Retina (tissue), 1 donor: ENCODE measurements at regions not wholly inside any gene's neighbourhood (a gene's known extent, or its start where the extent isn't known, plus 50 kb on each side); places are given as distances from the start of the nearest gene placed in this dataset.
A peak's percentile ranks its signal among the peaks of the same experiment; 100 is the strongest.

Experiments
- DNase-seq: peaks from one replicate; pipeline ENCODE4 v3.0.0-alpha.2; 2016

- peak; percentile 25 for DNase-seq
These were observed 189.3 kb upstream of the ARG1 start for GRCh38 chr6:131383421-131384411.

GRCh38 chr6:131387562-131388447 lies 185.2 kb upstream of the ARG1 start:
- DNase-seq: no peak

- DNase-seq: no peak
These were observed 182.7 kb upstream of the ARG1 start for GRCh38 chr6:131390322-131390721.

- no peak for DNase-seq
These were observed 181.9 kb upstream of the ARG1 start for GRCh38 chr6:131391116-131391515.

GRCh38 chr6:131393433-131393832 lies 179.6 kb upstream of the ARG1 start:
- no peak for DNase-seq

GRCh38 chr6:131394768-131395432 lies 178.1 kb upstream of the ARG1 start:
- no peak for DNase-seq

GRCh38 chr6:131398176-131398575 lies 174.8 kb upstream of the ARG1 start:
- no peak for DNase-seq

GRCh38 chr6:131399433-131399832 lies 173.6 kb upstream of the ARG1 start:
- DNase-seq: no peak

- no peak for DNase-seq
These were observed 172.8 kb upstream of the ARG1 start for GRCh38 chr6:131400054-131400778.

GRCh38 chr6:131400779-131401496 lies 172.1 kb upstream of the ARG1 start:
- no peak for DNase-seq

GRCh38 chr6:131408811-131409210 lies 164.2 kb upstream of the ARG1 start:
- no peak for DNase-seq

GRCh38 chr6:131410785-131411184 lies 162.2 kb upstream of the ARG1 start:
- no peak for DNase-seq

- DNase-seq: no peak
These were observed 159.8 kb upstream of the ARG1 start for GRCh38 chr6:131412960-131413830.

GRCh38 chr6:131413831-131414191 lies 159.2 kb upstream of the ARG1 start:
- no peak for DNase-seq

- DNase-seq: no peak
These were observed 158.1 kb upstream of the ARG1 start for GRCh38 chr6:131414956-131415355.

GRCh38 chr6:131418441-131418840 lies 154.6 kb upstream of the ARG1 start:
- no peak for DNase-seq

- no peak for DNase-seq
These were observed 153.3 kb upstream of the ARG1 start for GRCh38 chr6:131419702-131420101.

GRCh38 chr6:131424016-131424415 lies 149.0 kb upstream of the ARG1 start:
- DNase-seq: no peak

- DNase-seq: no peak
These were observed 148.6 kb upstream of the ARG1 start for GRCh38 chr6:131424475-131424874.

GRCh38 chr6:131427434-131428058 lies 145.5 kb upstream of the ARG1 start:
- DNase-seq: no peak
